ENCODE measurements at regions not wholly inside any gene's neighbourhood (a gene's known extent, or its start where the extent isn't known, plus 50 kb on each side); places are given as distances from the start of the nearest gene placed in this dataset.
"Not testable (repeated sequence)": the region's sequence is repeated elsewhere in the genome, so short reads cannot be mapped to it uniquely, and the experiment has no call there.

DNA sequence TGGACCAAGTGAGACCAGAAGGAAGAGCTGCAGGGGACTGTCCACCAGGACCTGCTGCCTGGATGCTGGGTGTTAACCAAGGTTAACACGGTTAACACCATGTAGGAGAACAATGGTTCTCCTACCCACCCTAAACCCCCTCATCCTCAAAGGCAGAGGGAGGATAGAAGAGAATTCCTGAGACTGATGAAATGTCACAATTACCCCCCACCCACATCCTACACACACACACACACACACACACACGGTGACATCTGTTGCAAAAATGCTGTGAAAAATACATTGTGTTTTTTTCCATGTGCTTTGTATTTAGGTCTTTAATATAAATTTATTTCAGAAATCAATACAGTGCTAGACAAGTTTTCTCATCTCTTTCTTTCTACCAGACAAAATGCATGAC lies 113.9 kb upstream of the HES1 start:
- no peak for DNase-seq (ENCODE audit: low spot score)

DNA sequence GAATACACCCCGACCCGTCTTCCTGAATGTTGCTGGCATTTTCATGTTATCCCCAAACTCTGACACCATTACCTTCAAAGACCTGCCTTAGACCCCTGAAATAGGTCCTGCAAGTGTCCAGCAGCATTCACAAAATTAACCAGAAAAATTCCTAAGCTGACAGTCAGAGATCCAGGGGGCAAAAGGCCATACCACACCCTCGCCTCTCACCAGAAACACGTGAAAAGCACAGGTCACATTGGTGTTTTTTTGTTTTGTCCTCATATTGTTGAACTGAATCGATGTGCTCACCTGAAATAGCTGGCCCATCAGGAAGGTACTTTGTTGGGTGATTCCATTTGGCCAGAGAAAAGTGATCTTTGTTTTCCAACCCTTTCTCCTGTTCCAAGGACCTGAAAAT lies 113.1 kb upstream of the HES1 start:
- no peak for DNase-seq (ENCODE audit: low spot score)

DNA sequence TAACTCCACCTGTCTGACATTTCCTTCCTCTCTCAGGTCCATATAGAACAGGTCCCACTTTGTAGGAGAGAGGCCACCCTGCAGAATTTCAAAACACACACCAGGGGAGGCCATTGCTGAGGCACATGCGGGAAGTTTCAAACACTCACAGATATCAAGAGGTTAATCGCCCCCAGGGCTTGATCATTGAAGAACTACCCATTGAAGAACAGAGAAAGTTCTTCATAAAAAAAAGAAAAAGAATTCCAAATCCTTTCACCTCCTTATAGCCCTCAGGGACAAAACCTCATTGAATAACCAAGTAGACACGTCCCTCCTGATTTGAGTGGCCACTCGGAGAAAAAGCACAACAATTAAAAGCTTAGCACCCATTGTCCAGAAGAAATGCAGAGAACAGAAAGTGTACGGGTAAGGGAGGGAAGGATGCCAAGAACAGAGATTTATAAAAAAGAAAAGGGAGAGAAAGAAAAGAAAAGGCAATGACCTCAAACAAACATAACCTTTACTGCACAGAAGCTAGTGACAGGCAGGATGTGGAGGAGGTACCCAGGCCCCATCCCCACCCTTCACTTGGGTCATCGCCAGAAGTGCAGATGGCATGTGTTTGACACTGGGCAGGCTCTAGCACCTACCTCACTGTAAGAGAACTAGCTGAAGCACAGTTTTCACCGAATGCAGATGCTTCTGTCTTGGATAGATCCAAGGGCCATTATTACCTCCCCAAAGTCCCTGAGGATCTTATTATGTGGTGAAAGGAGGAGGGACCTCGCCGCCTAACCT lies 112.3 kb upstream of the HES1 start:
- no peak for DNase-seq (ENCODE audit: low spot score)

DNA sequence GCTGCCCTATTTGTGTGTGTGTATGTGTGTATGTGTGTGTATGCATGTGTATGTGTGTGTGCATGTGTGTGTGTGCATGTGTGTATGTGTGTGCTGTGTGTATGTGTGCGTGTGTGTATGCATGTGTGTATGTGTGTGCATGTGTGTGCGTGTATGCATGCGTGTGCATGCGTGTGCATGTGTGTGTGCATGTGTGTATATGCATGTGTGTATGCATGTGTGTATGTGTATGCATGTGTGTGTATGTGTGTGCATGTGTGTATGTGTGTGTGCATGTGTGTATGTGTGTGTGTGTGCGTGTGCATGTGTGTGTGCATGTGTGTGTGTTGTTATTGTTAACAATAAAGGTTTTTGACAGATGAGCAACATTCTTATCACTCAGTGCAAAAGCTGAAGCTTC lies 110.8 kb upstream of the HES1 start:
- DNase-seq (ENCODE audit: low spot score) = no peak

DNA sequence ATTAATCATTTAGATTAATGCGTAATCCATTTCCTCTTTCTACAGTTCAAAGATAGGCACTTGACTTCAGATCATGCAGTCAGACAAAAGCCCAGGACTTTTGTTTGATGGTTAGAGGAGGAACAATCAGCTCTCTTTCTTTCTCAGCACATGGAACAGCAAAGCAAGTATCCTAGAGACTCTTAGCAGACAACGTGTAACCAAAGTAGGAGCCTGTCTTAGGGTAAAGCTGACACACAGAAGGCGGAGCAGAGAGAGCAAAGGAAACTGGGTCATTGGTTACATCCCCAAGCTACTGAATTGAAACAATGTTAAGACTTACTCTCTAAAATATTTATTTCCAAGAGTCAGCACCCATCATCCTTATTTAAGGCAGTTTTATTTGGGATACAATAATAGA lies 110.0 kb upstream of the HES1 start:
- DNase-seq (ENCODE audit: low spot score) = no peak

DNA sequence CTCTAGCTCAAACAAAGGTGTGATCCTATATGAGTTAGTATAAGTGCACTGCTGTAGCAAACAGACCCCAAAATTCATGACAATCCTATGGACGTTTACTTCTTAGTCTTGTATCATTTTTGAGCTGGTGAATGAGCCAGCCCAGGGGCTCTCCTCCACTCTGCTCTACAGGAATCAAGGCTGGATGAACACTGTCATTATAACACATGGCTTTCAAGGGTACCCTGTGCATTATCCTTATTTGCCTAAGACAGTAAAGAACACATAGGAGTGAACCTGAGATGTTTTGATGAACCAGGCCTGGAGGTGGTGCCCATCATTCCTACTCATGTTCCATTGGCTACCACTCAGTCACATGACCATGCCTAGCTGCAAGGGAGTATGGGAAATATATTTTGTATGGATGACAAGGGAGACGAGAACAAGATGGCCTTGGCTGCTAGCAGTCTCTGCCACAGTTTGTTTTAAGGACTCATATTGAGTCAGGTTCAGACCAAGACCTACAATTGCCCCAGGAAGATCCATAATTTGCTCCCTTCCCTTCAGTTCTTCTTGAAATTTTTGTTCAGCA lies 107.4 kb upstream of the HES1 start:
- no peak for DNase-seq (ENCODE audit: low spot score)

DNA sequence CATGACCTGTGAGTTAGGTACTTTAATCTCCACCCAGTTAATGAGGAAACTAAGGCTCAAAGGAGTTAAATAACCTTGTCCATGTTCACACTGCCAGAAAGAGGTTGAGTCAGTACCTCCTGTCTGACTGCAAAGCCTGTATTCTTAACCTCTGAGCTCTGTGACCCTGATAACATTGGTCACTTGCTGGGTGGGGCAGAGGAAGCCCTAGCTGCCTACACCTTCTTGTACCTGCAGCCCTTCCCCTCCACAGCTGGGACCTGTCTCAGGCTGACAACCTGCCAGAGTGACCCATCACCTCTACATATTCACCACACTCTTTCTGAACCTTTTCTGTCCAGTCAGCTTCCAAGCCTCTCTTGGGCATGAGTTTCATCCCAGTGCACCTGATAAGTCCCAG lies 106.1 kb upstream of the HES1 start:
- DNase-seq (ENCODE audit: low spot score) = no peak

DNA sequence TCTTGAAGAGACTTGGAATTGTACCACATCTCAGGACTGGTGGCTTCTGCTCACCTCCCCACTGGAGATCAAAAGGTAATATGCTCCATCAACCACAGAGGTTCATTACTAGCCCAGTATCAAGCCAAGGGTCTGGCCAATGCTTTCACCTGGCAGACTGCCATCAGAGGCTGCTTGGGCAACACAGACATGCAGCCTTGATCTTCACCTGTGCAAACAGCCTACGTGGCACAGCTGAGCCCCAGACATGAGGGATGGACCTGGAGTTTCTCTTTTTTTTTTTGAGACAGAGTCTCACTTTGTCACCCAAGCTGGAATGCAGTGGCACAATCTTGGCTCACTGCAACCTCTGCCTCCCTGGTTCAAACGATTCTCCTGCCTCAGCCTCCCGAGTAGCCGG lies 105.6 kb upstream of the HES1 start:
- DNase-seq (ENCODE audit: low spot score) = no peak

DNA sequence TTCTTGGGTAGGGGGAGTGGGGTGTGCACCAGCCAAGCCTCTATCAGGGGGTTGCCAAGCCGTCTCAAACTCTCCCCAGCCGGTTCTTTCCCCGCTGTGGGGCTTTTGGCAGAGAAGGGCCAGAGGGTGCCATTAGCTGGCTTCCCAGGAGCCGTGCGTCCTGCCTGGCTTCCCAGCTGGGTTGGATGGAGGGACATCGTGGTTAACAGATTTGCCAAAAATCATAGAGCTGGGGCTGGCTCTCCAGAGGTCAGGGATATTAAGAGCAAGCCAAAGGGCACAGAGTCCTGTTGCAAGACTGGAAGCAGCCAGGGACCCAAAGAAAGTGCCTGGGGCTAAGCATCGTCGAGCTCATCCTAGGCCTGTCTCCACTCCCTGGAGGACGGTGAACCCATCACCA lies 104.6 kb upstream of the HES1 start:
- no peak for DNase-seq (ENCODE audit: low spot score)

DNA sequence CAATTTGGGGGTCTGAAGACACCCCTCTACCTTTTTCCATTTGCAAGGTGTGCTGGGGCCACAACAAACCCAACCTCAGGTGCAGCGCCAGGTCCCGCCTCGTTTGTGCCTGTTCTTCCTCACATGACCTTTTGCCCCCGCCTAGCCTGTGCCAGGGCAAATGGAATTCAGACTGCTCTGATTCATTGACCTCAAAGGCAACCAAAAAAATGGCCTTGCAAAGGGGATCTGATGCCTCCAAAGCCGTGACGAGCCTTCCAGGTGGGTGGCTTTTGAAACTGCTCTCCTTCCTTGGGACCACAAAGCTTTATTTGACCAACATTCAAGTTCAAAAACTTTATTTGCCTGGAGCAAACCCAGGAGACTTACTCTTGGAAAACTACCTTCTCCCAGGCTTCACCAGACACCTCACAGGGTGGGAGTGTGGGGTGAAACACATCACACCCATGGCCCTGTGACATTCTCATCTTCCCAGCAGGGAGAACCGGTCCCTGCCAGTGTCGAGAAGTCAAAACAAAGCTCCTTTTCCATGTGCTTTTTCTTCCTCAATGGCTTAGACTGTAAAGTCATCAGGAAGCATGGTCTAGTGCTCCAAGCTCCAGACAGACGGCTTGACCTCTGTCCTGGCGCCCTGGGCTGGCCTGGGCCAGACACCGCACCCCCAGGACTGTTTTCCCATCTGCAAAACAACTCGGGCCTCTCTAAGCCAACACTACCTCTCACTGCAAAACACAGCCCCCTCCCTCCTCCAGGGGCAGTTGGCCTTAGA lies 103.9 kb upstream of the HES1 start:
- DNase-seq (ENCODE audit: low spot score) = no peak

DNA sequence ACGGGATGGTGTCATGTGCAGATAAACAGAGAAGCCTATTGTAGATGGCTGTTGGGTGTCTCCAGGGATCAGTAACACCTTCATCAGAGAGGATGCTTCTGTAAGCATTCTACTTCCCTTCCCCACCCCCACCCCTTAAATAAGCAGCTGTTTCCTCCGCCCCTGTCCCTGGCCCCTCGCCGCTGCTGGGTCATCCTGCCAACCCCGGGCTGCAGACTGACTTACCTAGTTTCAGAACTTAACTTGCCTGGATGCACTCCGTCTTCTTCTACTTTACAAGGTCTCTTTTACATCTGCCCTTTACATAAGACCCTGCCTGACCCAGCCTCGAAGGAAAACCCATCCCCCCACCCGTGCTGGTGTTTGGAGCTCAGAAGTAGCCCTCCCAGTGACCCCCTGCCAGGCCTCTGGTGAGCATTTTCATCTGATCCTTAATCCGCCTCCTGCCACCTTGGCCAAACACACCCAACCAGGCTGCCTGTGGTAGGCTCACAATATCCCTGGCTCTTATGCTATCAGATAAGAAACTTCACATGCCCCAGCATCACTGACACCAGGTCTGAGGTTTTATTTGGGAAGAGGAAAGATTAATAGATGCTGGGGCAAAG lies 103.0 kb upstream of the HES1 start:
- DNase-seq (ENCODE audit: low spot score) = no peak

DNA sequence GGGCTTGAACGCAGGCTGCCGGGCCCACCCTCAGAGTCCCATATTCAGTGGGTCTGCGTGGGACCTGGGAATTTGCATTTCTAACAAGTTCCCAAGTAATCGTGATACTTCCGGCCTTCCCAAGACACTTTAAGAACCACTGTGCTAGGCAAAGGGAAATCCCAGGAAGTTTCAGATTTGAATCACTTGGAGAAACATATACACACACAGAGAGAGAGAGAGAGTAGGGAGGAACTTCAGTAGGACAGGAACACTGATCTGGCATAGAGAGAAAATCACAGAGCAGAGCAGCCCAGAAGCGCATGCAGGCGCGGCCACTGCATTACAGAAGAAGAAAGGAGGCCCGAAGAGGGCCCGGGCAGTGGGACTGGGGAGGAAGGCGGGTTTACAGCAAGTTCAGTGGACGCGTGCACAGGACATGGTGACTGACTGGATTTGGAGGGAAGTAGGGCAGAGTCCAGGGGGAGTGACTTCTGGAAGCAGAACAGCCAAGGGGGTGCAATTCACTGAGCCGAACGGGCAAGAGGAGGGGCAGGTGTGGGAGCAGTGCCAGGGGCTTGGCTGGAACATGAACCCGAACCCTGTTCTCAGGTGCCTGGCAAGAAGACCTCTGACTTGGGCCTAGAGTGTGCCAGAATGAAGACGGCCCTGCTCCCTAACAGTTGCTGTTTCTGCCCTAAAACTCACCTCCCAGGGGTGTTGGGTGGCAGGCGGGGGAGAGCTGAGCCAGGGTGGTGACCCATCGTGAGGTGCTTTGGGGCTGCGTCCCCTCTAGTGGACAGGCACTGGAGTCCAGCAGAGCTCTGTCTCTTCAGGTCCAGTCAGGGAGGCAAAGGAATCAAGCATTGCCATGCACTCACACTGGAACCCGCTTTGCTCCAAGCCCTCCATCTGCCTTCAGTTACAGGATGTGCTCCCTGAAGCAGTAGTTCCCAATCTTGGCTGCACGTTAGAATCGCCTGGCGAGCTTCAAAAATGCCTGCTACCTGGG lies 101.3 kb upstream of the HES1 start:
- no peak for DNase-seq (ENCODE audit: low spot score)

DNA sequence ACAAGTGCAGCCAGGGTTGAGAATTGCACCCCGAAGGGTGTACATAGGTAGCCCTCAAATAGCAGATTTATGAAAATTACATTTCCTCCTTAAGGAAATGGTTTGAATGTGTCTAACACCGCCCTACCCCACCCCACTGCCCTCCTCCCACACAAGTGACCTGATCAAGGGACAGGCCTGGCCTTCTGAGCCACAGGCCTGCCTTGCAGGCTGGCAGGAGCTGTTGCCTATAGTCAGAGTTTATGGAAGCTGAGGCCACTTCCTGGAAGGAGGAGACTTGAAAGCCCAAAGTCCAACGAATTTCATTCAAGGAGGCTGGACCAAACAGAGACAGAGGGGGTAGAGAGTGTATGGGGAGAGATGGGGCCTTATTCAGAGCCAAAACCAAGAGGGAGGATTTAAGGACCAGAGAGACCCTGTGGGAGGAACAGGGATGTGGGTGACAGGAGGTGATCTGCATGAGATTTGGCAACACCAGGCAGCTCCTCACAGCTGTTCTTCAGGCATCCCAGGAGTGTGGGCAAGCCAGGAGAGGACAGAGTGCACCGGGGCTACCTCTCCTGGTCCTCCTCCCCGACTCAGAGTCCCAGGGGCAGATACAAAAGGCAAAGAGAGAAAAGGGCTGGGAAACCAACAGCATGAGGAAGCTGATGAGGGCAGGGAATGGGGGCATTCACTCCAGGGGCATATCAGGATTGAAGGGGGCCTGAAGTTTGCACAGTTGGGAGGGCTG lies 100.4 kb upstream of the HES1 start:
- no peak for DNase-seq (ENCODE audit: low spot score)

DNA sequence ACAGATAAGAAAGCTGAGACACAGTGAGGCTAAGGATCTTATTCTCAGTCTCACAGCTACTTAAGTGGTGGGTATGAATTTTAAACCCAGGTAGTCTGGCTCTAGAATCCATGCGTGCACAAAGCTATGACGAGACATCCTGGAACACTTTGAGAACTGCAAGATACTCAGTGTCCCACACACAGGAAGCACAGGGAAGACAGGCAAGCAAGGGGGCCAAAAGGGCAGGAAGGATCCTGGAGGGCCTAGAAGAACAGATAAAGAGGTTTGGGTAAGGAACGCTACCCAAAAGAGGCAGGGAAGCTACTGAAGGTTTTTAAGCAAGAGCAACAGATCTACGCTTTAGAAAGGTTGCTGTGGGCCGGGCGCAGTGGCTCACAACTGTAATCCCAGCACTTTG lies 99.1 kb upstream of the HES1 start:
- no peak for DNase-seq (ENCODE audit: low spot score)

DNA sequence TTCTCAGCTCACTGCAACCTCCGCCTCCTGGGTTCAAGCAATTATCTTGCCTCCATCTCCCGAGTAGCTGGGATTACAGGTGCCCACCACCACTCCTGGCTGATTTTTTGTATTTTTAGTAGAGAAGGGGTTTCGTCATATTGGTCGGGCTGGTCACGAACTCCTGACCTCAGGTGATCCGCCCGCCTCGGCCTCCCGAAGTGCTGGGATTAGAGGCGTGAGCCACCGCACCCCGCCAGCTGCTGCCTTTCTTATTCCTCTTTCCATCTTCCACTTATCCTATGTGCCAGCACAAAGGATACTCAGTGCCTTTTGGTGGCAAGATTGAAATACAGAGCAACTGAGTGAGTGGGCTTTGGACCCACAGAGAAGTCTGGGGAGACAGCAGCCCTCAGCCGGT lies 97.6 kb upstream of the HES1 start:
- not testable (repeated sequence) for DNase-seq (ENCODE audit: low spot score)

DNA sequence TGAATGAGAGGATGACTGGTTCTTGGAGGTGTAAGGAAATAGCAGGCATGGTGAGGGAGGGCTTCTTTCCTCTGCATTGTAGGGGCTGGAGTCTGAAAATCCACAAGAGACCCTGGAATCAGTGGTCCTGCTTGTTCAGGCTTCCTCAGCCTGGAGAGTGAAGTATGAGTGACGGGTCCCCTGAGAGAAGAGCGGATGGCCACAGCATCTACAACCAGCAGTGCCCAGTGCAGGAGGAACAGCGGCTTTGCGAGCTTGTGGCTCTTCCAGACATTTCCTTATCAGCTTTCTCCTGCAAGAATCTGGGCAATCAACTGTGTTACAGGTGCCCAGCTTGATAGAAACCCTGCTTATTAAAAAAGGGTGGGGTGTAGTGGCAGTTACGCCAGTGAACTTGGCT lies 97.0 kb upstream of the HES1 start:
- no peak for DNase-seq (ENCODE audit: low spot score)

DNA sequence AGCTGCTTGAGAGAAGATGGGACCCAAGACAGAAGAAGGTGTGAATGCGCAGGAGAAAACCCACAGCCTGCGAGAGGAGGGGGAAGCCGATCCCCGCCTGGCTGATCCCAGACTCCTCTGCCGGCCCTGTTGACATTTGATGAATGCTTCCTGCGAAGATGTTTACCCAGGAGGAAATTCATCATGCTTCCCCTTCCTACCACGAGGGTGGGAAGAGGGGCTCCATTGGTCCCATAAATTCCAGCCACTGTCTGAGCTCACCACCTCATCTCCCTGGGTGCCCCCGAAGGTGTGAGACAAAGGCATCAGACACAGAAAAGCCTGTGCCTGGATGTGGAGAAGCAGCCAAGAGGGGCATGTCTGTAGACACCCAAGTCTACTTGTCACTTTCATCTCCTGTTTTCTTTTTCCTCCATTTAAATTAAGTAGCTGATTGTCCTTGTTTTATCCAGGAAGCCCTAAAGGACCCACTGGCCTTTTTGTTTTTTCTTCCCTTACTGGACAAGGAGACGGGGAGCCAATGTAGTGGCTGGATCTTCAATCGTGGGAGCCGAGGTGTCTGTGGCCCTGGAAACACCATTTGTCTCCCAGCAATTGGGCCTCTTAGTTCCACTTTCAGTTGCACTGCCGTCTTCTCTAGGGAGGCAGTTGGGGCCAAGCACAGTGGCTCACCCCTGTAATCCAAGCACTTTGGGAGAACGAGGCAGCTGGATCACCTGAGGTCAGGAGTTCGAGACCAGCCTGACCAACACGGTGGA lies 95.3 kb upstream of the HES1 start:
- no peak for DNase-seq (ENCODE audit: low spot score)

DNA sequence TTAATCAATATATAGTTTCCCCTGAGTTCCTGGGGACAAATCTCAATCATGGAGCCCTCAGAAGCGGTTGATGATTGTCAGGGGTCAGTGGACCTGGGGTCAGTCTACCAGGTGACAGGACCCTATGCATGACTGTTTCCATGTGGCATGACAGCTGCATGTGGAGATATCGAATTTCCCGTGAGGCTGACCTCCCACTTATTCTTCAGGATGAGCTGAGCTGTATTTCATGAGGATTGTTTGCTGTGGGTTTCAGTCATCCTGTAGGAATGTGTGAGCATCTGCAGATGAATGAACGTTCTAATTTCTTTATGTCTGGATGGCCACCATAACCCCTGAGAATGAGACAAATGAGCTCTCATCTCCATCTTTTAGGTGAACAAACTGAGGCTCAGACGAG lies 93.0 kb upstream of the HES1 start:
- DNase-seq (ENCODE audit: low spot score) = no peak

DNA sequence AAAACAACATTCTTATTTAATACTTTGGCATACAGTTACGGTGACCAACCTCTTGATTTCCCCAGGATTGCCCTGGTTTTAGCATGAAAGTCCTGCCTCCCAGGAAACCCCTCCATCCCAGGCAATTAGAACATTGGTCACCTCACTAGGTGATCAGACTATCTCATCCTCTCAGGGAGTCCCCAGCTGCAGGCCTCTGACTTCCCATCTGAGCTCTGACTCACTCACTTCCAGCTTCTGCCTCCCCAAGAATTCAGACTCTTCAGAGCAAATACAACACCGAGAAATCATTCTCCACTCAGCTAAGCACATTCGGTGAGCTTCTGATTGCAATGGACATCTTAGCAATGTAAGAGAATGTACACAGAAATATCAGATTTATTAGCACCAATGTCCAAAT lies 92.4 kb upstream of the HES1 start:
- DNase-seq (ENCODE audit: low spot score) = no peak

DNA sequence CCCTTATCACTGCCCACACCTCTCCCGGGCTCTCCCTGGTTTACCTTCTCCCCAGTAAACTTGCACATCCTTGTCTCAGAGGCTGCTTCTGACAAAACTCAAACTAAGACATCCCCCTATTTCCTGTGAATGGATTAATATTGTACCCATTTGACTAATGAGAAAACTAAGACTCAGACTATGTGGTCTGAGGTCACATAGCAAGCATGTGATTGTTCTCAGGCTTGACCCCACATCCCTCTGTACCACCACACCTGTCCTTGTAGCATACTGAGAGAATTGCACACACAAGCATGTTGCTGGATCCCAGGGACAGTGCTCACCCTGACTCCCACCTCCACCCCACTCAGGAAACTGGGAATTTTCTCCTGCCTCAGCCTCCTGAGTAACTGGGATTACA lies 90.7 kb upstream of the HES1 start:
- DNase-seq (ENCODE audit: low spot score) = no peak
